Adipocyte (in vitro differentiated cells): ENCODE measurements at regions not wholly inside any gene's neighbourhood (a gene's known extent, or its start where the extent isn't known, plus 50 kb on each side); places are given as distances from the start of the nearest gene placed in this dataset.
A peak's percentile ranks its signal among the peaks of the same experiment; 100 is the strongest.

Experiments
- DNase-seq: peaks from one replicate; pipeline ENCODE4 v3.0.0-alpha.2; 2015; ENCODE audit warnings: low read depth
- H3K27me3 ChIP-seq: replicated peaks from 2 replicates; pipeline ENCODE4 v1.7.0; 2013; ENCODE audit warnings: mild to moderate bottlenecking, low read length, moderate library complexity; ENCODE audit not compliant: control insufficient read depth, insufficient read depth
- H3K36me3 ChIP-seq: 2 replicates; pipeline ENCODE4 v1.7.0; 2013; ENCODE audit warnings: low read length, mild to moderate bottlenecking, moderate library complexity; ENCODE audit not compliant: control insufficient read depth, insufficient read depth, severe bottlenecking
- H3K4me1 ChIP-seq: 2 replicates; pipeline ENCODE4 v1.7.0; 2013; ENCODE audit warnings: mild to moderate bottlenecking, low read length, moderate library complexity; ENCODE audit not compliant: control insufficient read depth, insufficient read depth
- H3K4me3 ChIP-seq: 2 replicates; pipeline ENCODE4 v1.7.0; 2013; ENCODE audit warnings: mild to moderate bottlenecking, low read length, moderate library complexity
- H3K9ac ChIP-seq: 2 replicates; pipeline ENCODE4 v1.7.0; 2013; ENCODE audit warnings: mild to moderate bottlenecking, low read length, moderate library complexity
- H3K9me3 ChIP-seq: 2 replicates; pipeline ENCODE4 v1.7.0; 2013; ENCODE audit warnings: mild to moderate bottlenecking, low read length, moderate library complexity; ENCODE audit not compliant: control insufficient read depth

DNA sequence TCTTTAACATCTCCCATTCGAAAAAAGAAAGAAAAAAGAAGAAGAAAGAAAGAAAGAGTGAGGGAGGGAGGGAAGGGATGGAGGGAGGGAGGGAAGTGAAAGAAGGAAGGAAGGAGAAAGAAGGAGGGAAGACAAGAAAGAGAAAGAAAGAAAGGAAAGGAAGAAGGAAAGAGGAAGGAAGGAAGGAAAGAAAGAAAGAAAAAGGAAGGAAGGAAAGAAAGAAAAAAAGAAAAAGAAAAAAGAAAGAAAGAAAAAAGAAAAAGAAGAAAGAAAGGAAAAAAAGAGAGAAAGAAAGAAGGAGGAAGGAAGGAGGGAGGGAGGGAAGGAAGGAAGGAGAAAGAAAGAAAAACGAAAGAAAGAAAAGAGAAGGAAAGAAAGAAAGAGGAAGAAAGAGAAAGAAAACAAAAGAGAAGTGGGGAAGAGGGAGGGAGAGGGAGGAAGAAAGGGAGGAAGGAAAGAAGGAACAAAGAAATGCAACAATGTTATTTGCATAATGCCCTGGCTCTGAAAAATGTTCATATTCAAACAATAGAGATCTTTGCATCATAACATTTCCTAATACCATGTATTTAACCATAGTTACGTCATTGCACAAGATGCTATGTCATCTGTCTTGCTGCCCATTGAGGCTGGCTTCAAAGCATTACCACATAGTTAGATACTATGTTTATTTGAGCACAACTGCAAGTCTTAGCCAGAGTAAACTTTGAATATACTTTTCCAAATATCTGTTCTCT, 550.6 kb downstream of the DSC3 start:
- Histone ChIP-seq H3K4me3 (no peak overlapping the region), H3K9ac (no peak overlapping the region), H3K27me3 (no peaks in the 10 kb centered on the region), H3K36me3 (no peaks in the 10 kb centered on the region), H3K4me1 (peaks cover 15% of the 10 kb centered on the region), H3K9me3 (no peaks in the 10 kb centered on the region)
- no peak for DNase-seq

DNA sequence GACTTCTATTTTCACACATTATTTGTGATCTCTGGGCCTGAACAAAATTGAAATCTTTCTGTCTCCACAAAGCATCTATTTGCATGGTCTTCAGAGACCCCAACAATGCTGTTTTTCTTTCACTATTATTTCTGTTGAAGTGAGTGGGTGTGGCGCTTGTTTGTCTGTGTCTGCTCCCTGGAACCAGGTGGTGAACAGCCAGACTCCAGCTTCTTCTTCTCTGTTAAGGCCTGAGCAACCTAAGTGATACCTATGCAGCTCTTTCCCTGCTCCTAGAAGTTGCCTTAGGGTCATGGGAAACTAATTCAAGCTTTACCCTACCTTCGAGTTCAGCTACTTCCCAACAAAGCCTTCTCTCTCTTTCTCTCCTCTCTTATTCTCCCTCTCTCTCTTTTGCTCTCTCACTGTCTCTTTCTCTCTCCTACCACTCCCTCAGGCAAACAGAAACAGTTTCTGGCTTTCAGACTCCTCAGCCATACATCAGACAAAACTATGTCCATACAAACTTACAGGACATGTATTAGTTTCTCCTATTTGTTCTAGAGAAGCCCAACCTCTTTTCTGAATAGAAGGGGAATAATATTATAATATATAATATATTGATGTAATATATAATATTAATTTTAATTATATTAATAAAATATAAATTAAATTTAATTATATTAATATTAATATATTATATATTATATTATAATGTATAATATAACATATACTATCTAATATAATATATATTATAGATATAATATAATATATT, 552.5 kb downstream of the DSC3 start:
- DNase-seq, result no peak
- Histone ChIP-seq H3K36me3 (no peaks in the 10 kb centered on the region), H3K9ac (no peak overlapping the region), H3K4me3 (no peak overlapping the region), H3K9me3 (no peaks in the 10 kb centered on the region), H3K27me3 (no peaks in the 10 kb centered on the region), H3K4me1 (peaks cover 20% of the 10 kb centered on the region)

DNA sequence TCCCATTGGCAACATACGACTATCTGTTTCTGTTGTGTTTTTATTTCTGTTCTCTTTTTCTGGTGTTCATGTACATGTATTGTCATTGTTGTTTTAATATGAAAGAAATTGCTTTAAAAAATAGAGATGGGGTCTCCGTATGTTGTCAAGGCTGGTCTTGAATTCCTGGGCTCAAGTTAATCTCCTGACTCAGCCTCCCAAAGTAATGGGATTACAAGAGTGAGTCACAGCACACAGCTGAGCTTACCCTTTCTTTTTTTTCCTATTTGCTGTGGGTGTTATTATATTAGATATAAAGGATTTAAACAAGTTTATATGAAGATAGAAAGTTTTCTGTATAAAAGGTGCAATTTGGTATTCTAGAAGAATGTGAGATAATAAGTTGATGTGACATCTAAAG, 554.6 kb downstream of the DSC3 start:
- Histone ChIP-seq H3K27me3 (no peaks in the 10 kb centered on the region), H3K9ac (no peak overlapping the region), H3K36me3 (no peaks in the 10 kb centered on the region), H3K4me1 (peaks cover 20% of the 10 kb centered on the region), H3K9me3 (no peaks in the 10 kb centered on the region), H3K4me3 (no peak overlapping the region)
- no peak for DNase-seq

DNA sequence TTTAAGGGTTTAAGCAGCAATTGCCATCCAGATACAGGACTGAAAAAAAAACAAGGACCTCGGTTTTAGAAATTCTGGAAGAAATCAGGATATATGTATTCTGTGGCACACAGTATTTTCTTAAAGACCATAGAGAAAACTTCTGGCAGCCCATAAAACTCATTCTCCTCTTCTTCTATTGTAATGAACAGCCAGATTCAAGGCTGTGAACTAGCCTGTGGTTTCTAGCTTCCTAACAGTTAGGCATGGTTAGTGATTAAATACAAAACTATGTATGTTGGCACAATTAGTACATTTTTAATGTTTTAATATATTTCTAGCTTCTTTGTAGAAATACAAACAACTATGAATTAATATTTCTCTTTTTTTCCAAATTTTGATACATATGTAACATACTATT, 555.7 kb downstream of the DSC3 start:
- H3K36me3 ChIP-seq, result no peaks in the 10 kb centered on the region
- peaks cover 20% of the 10 kb centered on the region for H3K4me1 ChIP-seq
- DNase-seq, result peak; percentile 4
- H3K4me3 ChIP-seq, result no peak overlapping the region
- H3K9ac ChIP-seq, result no peak overlapping the region
- no peaks in the 10 kb centered on the region for H3K9me3 ChIP-seq
- H3K27me3 ChIP-seq, result no peaks in the 10 kb centered on the region

DNA sequence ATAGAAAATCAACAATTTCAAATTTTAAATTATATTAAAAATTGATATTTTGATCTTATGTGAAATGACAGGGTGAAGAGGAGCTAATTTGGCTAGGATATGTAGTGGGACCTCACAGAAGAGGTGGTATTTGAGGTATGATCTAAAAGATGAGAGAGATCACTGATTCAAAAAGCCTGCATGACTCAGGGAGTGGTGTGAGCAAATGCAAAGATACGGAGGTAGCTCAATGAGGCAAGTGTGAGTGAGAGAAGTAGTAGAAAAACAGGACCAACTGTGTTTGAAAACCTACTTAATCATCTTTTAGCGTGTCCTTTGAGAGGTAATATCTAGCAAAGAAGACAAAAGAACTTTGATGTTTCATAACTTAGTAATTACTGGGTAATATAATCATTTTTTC, 557.5 kb downstream of the DSC3 start:
- Histone ChIP-seq H3K27me3 (no peaks in the 10 kb centered on the region), H3K9ac (no peak overlapping the region), H3K36me3 (no peaks in the 10 kb centered on the region), H3K4me1 (peaks cover 20% of the 10 kb centered on the region), H3K9me3 (no peaks in the 10 kb centered on the region), H3K4me3 (no peak overlapping the region)
- no peak for DNase-seq

DNA sequence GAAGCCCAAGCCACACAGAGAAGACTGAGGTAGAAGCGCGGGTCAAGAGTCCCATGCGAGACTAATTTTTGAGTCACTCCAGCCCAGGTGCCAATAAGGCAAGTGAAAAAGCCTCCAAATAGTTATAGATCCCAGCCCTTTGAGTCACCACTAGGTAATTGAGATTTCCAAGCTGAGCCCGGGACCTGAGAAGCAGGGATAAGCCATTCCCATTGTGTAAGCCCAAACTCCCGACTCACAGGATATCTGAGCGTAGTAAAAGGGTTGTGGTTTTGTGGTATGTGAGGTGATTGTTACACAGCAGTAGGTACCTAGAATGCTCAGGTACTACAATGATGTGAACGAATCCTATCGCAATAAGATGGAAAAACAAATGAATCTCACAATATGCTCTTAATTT, 560.7 kb downstream of the DSC3 start:
- Histone ChIP-seq H3K4me3 (no peak overlapping the region), H3K9ac (no peak overlapping the region), H3K9me3 (no peaks in the 10 kb centered on the region), H3K4me1 (peaks cover 3% of the 10 kb centered on the region), H3K27me3 (no peaks in the 10 kb centered on the region), H3K36me3 (no peaks in the 10 kb centered on the region)
- no peak for DNase-seq

DNA sequence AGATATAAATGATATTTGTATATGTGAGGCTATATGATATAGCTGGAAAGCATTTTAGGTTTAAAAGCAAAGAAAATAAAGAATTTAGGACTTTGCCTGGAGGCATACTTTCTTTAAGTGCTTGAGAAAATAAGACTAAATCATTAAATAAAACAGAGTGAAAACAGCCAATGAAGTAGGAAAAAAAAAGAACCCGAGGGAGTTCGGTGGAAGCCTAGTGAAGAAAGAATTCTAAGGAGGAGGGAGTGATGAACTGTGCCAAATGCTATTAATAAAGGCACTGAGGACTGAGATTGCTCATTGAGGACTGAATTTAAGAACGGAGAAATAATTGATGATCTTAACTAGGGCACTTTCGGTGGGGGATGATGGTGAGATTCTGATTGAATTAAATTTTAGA, 573.5 kb downstream of the DSC3 start:
- H3K4me3 ChIP-seq, result no peak overlapping the region
- no peak overlapping the region for H3K9ac ChIP-seq
- DNase-seq, result no peak
- H3K9me3 ChIP-seq, result no peaks in the 10 kb centered on the region
- no peaks in the 10 kb centered on the region for H3K27me3 ChIP-seq
- peaks cover 9% of the 10 kb centered on the region for H3K4me1 ChIP-seq
- H3K36me3 ChIP-seq, result no peaks in the 10 kb centered on the region

DNA sequence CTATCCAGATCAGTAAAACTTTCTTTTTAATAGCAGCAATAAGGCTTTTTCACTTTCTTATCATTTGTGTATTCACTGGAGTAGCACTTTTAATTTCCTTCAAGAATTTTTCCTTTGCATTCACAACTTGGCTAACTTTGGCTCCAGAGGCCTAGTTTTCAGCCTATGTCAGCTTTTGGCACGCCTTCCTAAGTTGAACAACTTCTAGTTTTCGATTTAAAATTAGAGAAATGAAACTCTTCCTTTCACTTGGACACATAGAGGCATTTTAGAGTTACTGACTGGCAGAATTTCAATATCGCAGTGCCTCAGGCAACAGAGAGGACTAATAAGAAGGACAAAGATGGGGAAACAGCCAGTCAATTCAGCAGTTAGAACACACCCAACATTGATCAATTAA, 577.4 kb downstream of the DSC3 start:
- Histone ChIP-seq H3K9ac (no peak overlapping the region), H3K4me3 (no peak overlapping the region), H3K27me3 (no peaks in the 10 kb centered on the region), H3K36me3 (no peaks in the 10 kb centered on the region), H3K9me3 (no peaks in the 10 kb centered on the region), H3K4me1 (peaks cover 9% of the 10 kb centered on the region)
- DNase-seq, result no peak

DNA sequence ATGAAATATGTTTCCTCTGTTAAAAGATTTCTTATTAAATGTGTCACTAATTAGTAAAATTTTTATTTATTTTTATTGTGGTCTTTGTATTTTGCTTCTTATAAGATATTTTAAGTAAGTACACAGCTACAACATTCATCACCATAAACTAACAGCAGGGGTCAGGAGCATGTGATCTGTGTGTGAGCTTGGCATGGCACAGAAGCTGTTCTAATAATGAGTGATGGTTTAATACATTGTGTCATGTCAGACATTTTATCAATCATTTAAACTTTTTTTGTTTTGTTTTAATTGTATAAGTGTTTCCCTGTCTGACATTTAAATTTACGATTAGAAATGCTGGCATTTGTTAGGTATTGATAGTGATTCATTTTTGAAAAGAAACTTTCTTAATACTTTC, 585.4 kb downstream of the DSC3 start:
- no peaks in the 10 kb centered on the region for H3K4me1 ChIP-seq
- H3K9ac ChIP-seq, result no peak overlapping the region
- H3K9me3 ChIP-seq, result no peaks in the 10 kb centered on the region
- no peak overlapping the region for H3K4me3 ChIP-seq
- no peaks in the 10 kb centered on the region for H3K36me3 ChIP-seq
- no peaks in the 10 kb centered on the region for H3K27me3 ChIP-seq
- DNase-seq, result no peak

DNA sequence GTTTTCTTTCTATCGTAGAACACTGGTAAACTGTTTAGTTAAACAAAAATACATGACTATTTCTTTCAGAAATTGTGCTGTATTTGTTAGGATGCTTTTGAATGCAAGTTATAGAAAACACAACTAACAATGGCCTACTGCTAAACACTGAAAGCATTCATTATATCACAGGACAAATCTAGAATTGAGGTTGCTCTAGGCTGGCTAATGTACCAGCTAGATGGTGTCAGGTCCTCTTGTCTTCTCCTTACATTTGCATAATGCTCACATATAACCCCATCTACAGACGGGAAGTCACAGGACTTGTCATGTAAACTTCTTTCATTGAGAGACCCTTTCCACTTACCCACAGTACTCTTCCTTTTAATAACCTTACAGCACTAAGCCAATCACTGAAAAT, 586.8 kb downstream of the DSC3 start:
- no peaks in the 10 kb centered on the region for H3K27me3 ChIP-seq

DNA sequence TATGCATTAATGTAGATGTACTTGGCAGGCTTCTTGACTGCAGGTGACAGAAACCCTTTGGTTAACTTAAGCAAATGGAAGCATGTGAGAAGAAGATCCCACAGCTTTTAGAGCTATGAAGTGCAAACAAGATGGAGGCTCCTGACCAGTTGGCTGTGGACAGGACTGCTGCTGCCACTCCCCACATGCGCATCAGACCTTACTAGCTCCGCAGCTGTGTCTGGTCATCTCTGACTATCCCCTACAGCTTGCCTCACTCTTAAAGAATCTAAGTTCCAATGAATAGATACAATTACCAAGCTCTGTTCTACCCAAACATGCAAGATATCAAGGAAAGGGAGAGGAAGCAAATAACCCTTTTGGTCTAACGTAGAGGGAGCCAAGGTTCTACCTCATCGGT, 587.6 kb downstream of the DSC3 start:
- DNase-seq, result no peak
- Histone ChIP-seq H3K27me3 (no peaks in the 10 kb centered on the region), H3K9me3 (no peaks in the 10 kb centered on the region), H3K4me3 (no peak overlapping the region), H3K36me3 (no peaks in the 10 kb centered on the region), H3K9ac (no peak overlapping the region), H3K4me1 (peaks cover 2% of the 10 kb centered on the region)

More for the DNA sequence above, 586.8 kb downstream of the DSC3 start:
- Histone ChIP-seq H3K4me3 (no peak overlapping the region), H3K9me3 (no peaks in the 10 kb centered on the region), H3K4me1 (peaks cover 2% of the 10 kb centered on the region), H3K36me3 (no peaks in the 10 kb centered on the region), H3K9ac (no peak overlapping the region)
- no peak for DNase-seq
